HG02973 (cell line): ENCODE measurements at regions not wholly inside any gene's neighbourhood (a gene's known extent, or its start where the extent isn't known, plus 50 kb on each side); places are given as distances from the start of the nearest gene placed in this dataset.

ENCODE experiments used
- ATAC-seq: cut with Tn5 transposase; IDR thresholded peaks from one replicate; pipeline ENCODE4 v1.9.1; 2021; ENCODE audit warnings: moderate library complexity; ENCODE audit not compliant: unreplicated experiment

- ATAC-seq, result no peak
Measured at GRCh38 chr22:47372111-47372581, 609.7 kb downstream of the TBC1D22A start.

DNA sequence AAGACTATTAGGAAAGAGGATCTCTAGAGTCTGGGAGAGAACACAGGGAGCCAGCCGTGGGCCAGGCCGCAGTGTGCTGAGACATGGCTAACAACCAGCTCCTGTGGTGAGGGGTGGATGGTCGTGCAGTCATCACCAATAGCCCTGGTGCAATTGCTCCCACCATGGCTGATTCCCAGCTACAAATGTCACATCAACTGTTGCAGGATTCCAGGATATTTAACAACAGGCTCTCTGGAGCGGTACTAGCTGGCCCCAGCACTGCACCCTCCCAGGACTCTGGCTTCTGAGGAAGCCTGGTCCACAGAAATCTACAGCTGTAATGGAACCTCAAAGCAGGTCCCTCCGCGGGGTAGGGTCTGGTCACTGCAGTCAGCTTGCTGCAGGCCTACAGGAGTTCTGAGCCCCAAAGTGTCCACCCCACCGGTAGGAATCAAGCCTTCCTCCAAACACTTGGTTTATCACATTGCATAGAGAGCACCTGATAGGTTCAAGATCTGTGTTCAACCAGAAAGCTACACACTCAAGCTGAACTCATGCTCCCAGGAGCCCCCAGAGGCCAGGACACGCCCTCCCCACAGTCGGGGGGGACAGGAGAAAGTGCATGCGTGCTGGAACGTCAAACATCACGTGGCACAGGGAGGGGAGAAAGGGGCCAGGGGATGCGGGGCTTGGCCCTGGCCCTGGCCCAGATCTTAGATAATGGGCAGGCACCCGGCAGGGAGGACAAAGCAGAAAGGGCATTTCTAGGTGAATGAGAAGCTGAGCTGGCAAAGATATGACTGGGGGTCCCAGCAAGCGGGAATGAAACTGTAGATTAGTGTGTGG, 609.0 kb downstream of the TBC1D22A start:
- no peak for ATAC-seq

DNA sequence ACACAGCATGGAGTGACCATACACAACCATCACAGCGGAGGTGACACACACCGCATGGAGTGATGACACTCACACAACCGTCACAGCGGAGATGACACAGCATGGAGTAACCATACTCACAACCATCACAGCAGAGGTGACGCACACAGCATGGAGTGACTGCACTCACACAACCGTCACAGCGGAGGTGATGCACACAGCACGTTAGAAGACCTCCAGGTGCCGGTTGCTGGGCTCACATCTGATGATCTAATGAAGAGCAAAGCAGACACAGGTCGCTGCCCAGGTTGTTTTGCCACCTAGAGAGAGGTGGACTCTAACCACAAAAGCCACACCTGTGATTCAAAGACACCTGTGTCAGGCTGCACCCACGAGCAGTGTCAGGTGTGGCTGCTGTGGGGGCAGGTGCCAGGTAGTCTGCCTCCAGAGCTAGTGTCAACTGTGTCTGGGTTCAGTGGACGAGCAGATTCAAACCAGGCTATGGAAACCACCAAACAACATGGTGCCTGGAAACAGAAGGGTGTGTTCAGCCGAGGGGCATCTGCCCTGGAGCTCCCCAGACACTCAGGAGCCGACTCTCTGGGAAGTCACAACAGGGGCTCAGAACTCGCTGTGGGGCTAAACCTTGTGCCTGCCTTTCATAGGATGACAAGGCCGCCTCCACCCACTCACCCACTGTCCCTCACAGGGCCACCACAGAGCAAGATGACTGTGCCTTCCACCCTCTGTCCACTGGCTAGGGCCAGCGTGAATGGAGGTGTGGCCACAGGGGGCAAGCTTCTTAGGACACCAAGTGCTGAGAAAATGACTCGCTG, 608.2 kb downstream of the TBC1D22A start:
- no peak for ATAC-seq

DNA sequence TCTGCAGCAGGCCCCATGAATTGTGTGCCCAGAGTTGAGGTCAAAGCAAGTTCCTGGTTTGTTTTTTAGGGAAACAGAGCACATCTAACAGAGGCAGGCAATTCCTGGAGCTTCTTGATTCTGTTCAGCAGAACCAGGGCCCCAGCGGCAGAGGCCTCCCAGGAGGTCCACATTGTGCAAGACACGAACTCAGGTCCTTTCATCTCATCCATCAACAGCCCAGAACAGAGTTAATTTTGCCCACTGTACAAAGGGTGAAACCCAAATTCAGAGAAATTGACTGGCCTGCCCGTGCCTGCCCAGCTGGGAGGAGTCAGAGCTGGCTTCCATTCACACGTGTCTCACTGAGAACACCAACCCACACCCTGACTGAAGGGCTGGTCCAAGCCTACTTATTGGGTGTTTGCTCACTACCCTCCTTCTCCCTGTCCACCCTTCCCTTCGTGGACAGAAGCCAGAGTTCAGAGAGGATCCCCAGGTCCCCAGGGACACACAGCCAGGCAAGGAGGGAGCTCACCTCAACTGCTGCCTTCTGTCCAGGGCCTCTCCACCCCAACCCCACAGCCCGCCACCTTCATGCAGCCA, 607.1 kb downstream of the TBC1D22A start:
- ATAC-seq, result no peak

- no peak for ATAC-seq
Measured at GRCh38 chr22:47369020-47369419, 606.6 kb downstream of the TBC1D22A start.

- ATAC-seq, result no peak
Measured at GRCh38 chr22:47367993-47368945, 605.8 kb downstream of the TBC1D22A start.

- no peak for ATAC-seq
Measured at GRCh38 chr22:47367107-47367690, 604.7 kb downstream of the TBC1D22A start.

DNA sequence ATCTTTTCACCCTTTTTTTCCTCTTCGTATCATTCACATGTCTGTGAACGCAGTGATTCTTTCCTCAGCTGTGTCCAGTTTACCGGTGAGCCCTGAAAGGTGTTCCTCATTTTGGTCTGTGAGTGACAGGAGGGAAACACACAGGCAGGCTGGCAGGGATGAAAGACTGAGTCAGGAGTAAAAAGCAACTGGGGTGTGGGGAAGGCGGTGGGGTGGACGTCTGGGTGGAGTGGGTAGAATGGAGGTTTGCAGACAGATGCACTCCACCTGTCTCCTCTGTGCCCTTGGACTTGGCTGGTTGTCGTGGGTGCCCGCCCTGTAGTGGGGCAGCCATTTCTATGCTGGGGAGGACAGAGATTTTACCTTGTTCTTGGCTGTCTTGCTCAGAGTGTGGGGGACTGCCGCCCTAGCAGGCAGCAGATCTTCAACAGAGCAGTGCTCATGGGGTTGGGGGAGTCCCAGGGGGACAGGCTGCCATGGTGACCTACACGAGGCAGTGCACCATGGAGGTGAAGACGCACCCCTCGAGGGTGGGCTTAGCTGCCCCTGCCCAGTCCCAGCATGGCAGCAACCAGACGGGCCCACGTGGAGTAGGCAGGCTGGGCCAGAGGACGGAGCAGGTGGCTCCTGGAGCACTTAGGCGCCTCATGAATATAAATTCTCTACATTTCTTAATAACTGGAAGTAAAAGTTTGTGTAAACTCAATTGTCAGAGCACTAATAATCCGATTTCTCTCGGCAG, 603.7 kb downstream of the TBC1D22A start:
- ATAC-seq, result no peak

DNA sequence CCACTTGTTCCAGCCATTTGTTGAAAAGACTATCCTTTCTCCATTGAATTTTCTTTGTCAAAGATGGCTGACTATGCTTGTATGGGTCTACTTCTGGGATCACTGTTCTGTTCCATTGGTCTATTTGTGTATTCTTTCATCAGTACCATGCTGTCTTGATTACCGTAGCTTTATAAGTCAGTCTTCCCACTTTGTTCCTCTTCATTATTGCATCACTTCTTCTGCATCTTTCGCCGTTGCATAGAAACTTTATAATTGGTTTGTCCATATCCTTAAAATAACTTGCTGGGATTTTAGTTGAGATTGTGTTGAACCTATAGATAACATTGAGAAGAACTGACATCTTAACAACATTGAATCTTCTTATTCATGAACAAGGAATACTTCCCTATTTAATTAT, 598.8 kb downstream of the TBC1D22A start:
- ATAC-seq, result no peak

DNA sequence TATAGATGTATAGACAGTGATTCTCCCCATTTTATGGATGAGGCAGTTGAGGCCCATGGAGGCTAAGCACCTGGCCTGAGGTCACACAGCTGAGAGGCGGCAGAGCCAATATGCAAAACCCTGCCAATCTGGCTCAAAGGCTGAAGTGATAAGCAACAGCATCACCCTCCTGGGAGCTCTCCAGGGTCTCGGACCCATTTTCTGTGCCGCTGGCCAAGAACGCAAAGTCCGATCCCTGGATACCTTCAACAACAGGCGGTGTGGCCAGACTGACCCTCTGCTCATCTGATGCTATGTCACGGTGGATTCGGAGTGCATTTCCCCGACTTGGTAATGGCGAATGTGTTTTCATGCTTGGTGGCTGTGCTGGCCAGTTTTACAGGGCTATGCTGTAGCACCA, 595.0 kb downstream of the TBC1D22A start:
- ATAC-seq, result no peak

- no peak for ATAC-seq
Measured at GRCh38 chr22:47357086-47357485, 594.6 kb downstream of the TBC1D22A start.

DNA sequence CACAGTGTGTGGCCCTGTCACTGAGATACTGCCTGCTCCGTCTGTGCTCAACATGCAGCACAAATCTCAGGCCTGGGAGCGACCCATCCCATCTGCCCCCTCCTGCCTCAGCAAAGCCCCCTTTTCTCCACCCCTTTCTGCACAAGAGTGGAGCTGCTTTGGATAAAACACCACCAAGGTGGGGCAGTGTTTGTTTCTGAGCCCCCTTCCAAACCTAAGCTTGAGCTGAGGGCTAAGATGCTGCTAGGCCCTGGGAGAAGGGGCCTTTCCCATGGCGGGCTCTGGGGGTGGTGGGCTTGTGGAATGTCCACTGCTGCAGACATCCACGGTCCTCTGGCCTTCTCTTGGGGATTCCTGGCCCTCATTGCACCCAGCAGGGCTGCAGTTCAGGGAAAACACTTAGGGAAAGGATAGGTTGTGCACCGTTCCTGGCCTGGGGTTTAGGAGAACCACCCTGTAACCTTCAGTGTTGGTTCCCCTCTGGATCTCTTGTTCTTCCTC, 594.1 kb downstream of the TBC1D22A start:
- no peak for ATAC-seq

DNA sequence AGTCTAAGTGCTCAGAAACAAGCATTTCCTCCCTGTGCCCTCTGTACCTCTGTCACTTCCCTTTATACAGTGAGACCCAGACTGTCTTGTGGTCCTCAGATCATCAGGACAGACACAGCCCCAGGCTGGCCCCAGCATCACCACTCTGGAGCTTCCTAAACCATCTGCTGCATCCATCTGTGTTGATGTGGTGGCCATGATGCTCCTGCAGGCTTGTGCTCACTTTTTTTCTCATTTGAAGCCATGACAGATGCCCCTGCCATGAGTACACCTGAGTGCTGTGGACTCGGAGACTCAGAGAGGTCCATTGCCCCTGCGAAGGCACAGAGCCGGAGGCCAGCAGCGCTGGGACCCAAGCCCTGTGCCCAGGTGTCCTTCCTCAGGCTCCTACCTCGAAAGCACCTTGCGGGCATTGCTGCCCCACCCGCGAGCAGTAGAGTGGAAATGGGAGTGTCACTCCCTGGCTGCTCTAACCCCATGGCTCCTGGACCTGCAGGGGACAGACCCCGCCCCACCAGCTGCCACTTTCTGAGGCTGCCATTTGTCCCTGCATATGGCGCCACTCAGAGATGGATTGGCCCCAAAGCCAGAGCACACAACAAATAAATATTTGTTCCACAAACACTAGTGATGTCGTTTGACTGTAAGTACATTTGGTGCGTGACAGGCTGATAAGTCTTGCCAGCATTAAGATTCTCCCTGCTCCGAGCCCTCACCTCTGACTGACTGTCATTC, 593.5 kb downstream of the TBC1D22A start:
- ATAC-seq, result no peak

DNA sequence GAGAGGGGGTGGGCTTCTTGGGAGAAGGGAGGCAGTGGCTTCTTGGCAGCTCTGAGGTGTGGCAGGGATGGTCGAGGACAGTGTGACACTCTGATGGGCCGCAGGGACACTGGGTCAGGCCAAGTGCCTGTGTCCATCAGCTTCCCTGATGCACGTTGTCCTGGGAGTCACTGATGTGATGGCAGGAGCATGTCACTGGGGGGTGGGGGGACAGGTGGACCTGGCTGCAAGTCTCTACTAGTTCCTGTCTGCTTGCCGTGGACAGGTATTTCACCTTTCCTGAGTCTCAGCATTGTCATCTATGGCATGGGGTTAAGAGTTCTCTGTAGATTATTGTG, 592.9 kb downstream of the TBC1D22A start:
- ATAC-seq, result no peak

GRCh38 chr22:47354668-47355387, 592.4 kb downstream of the TBC1D22A start:
- ATAC-seq, result no peak

GRCh38 chr22:47352920-47353700, 590.7 kb downstream of the TBC1D22A start:
- no peak for ATAC-seq

- ATAC-seq, result no peak
Measured at GRCh38 chr22:47351836-47352579, 589.6 kb downstream of the TBC1D22A start.
